ENCODE measurements at regions not wholly inside any gene's neighbourhood (a gene's known extent, or its start where the extent isn't known, plus 50 kb on each side); places are given as distances from the start of the nearest gene placed in this dataset.
"Not testable (repeated sequence)": the region's sequence is repeated elsewhere in the genome, so short reads cannot be mapped to it uniquely, and the experiment has no call there.

- TF ChIP-seq EZH2phosphoT487 (IDR thresholded peaks at IDR 0.05; ENCODE audit: low read depth, severe bottlenecking, unreplicated experiment), result no peak
- no peak for TF ChIP-seq CTCF (IDR thresholded peaks at IDR 0.05; ENCODE audit: poor library complexity)
- TF ChIP-seq EZH2 (IDR thresholded peaks at IDR 0.05; ENCODE audit: borderline replicate concordance), result no peak
- 67% methylated on average over 1 of the region's 1 CpG for WGBS (ENCODE audit: low lambda C conversion rate, missing lambda C conversion rate)
Observed at GRCh38 chr4:114435116-114435515, 163.5 kb upstream of the UGT8 start.

GRCh38 chr4:114442856-114443255, 155.8 kb upstream of the UGT8 start:
- Histone ChIP-seq H2AFZ (no peak overlapping the region), H4K20me1 (ENCODE audit: insufficient read depth, poor library complexity, severe bottlenecking) (no peaks in the 10 kb centered on the region), H3K4me3 (no peak overlapping the region), H3K9me2 (replicated peaks; ENCODE audit: insufficient read depth) (no peaks in the 10 kb centered on the region), H3K9me3 (ENCODE audit: low read depth) (no peaks in the 10 kb centered on the region), H3K27me3 (no peaks in the 10 kb centered on the region), H3K27ac (no peak overlapping the region), H3K36me3 (replicated peaks; ENCODE audit: insufficient read depth, low read depth) (no peaks in the 10 kb centered on the region), H3K4me1 (ENCODE audit: insufficient read depth) (no peaks in the 10 kb centered on the region), H3K79me2 (no peaks in the 10 kb centered on the region), H3K4me2 (no peak overlapping the region)
- no peak for TF ChIP-seq EZH2 (IDR thresholded peaks at IDR 0.05; ENCODE audit: borderline replicate concordance)
- TF ChIP-seq EZH2phosphoT487 (IDR thresholded peaks at IDR 0.05; ENCODE audit: low read depth, severe bottlenecking, unreplicated experiment), result no peak
- no peak for TF ChIP-seq CTCF (IDR thresholded peaks at IDR 0.05; ENCODE audit: poor library complexity)
- 85% methylated on average over 3 of the region's 3 CpGs for WGBS (ENCODE audit: low lambda C conversion rate, missing lambda C conversion rate)
- DNase-seq (ENCODE audit: low spot score), result no peak

More at GRCh38 chr4:114435116-114435515, 163.5 kb upstream of the UGT8 start:
- Histone ChIP-seq H3K27me3 (no peaks in the 10 kb centered on the region), H3K27ac (no peak overlapping the region), H4K20me1 (ENCODE audit: insufficient read depth, poor library complexity, severe bottlenecking) (no peaks in the 10 kb centered on the region), H3K4me3 (no peak overlapping the region), H3K9me3 (ENCODE audit: low read depth) (no peaks in the 10 kb centered on the region), H2AFZ (no peak overlapping the region), H3K4me1 (ENCODE audit: insufficient read depth) (no peaks in the 10 kb centered on the region), H3K4me2 (no peak overlapping the region), H3K36me3 (replicated peaks; ENCODE audit: insufficient read depth, low read depth) (no peaks in the 10 kb centered on the region), H3K9me2 (replicated peaks; ENCODE audit: insufficient read depth) (no peaks in the 10 kb centered on the region), H3K79me2 (no peaks in the 10 kb centered on the region)
- no peak for DNase-seq (ENCODE audit: low spot score)

- no peaks in the 10 kb centered on the region for H4K20me1 ChIP-seq (ENCODE audit: insufficient read depth, poor library complexity, severe bottlenecking)
- H3K9me2 ChIP-seq (replicated peaks; ENCODE audit: insufficient read depth), result no peaks in the 10 kb centered on the region
- no peaks in the 10 kb centered on the region for H3K36me3 ChIP-seq (replicated peaks; ENCODE audit: insufficient read depth, low read depth)
- H3K9me3 ChIP-seq (ENCODE audit: low read depth), result no peaks in the 10 kb centered on the region
- no peak overlapping the region for H2AFZ ChIP-seq
- no peak overlapping the region for H3K27ac ChIP-seq
- 96% methylated on average over 1 of the region's 1 CpG for WGBS (ENCODE audit: low lambda C conversion rate, missing lambda C conversion rate)
- TF ChIP-seq EZH2 (IDR thresholded peaks at IDR 0.05; ENCODE audit: borderline replicate concordance) (no peak), EZH2phosphoT487 (IDR thresholded peaks at IDR 0.05; ENCODE audit: low read depth, severe bottlenecking, unreplicated experiment) (no peak)
- no peaks in the 10 kb centered on the region for H3K4me1 ChIP-seq (ENCODE audit: insufficient read depth)
- no peak overlapping the region for H3K4me3 ChIP-seq
- no peaks in the 10 kb centered on the region for H3K27me3 ChIP-seq
- no peaks in the 10 kb centered on the region for H3K79me2 ChIP-seq
- no peak for DNase-seq (ENCODE audit: low spot score)
- H3K4me2 ChIP-seq, result no peak overlapping the region
Observed at GRCh38 chr4:114444211-114444610, 154.4 kb upstream of the UGT8 start.

DNA sequence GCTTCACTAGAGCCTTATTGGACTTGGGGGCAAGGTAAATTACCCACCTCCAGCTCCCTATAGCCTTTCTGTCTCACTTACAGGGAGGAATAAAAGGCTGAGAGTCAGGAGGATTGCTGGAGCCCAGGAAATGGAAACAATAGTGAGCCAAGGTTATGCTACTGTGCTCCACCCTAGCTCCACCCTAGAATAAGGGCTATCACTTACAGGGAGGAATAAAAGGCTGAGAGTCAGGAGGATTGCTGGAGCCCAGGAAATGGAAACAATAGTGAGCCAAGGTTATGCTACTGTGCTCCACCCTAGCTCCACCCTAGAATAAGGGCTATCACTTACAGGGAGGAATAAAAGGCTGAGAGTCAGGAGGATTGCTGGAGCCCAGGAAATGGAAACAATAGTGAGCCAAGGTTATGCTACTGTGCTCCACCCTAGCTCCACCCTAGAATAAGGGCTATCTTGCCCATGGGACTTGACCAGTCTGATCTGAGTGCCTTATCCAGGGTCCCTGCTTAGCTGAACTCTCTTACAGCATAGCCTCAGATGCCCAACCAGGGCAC, 150.6 kb upstream of the UGT8 start:
- not testable (repeated sequence) for DNase-seq (ENCODE audit: low spot score); H3K9me3 ChIP-seq (ENCODE audit: low read depth); H3K27ac ChIP-seq; H3K27me3 ChIP-seq; H3K36me3 ChIP-seq (replicated peaks; ENCODE audit: insufficient read depth, low read depth); H3K79me2 ChIP-seq; H4K20me1 ChIP-seq (ENCODE audit: insufficient read depth, poor library complexity, severe bottlenecking); H3K9me2 ChIP-seq (replicated peaks; ENCODE audit: insufficient read depth); H2AFZ ChIP-seq; H3K4me1 ChIP-seq (ENCODE audit: insufficient read depth); H3K4me2 ChIP-seq; H3K4me3 ChIP-seq

Measured in hepatocyte (in vitro differentiated cells).